GM19025 (cell line): ENCODE measurements at regions not wholly inside any gene's neighbourhood (a gene's known extent, or its start where the extent isn't known, plus 50 kb on each side); places are given as distances from the start of the nearest gene placed in this dataset.
"Not testable (repeated sequence)": the region's sequence is repeated elsewhere in the genome, so short reads cannot be mapped to it uniquely, and the experiment has no call there.

Experiments used
- ATAC-seq: cut with Tn5 transposase; IDR thresholded peaks from one replicate; pipeline ENCODE4 v1.9.1; 2021; ENCODE audit warnings: mild to moderate bottlenecking, low read depth, moderate library complexity; ENCODE audit not compliant: unreplicated experiment

DNA sequence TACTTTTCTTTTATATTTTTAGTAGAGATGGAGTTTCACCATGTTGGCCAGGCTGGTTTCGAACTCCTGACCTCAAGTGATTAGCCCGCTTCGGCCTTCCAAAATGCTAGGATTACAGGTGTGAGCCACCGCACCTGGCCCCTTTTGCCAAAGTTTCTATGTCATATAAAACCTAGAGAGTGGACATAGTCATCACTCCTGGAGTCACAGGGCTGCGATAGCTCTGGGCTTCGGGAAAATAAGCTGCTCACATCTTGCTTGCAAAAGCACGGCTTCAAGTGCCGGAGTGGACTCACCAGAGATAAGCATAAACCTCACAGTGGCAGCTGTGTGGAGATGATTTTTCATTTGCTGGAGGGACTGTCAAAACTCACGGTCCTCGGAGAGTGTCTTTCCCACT is 171.2 kb downstream of the TEX29 start:
- no peak for ATAC-seq

DNA sequence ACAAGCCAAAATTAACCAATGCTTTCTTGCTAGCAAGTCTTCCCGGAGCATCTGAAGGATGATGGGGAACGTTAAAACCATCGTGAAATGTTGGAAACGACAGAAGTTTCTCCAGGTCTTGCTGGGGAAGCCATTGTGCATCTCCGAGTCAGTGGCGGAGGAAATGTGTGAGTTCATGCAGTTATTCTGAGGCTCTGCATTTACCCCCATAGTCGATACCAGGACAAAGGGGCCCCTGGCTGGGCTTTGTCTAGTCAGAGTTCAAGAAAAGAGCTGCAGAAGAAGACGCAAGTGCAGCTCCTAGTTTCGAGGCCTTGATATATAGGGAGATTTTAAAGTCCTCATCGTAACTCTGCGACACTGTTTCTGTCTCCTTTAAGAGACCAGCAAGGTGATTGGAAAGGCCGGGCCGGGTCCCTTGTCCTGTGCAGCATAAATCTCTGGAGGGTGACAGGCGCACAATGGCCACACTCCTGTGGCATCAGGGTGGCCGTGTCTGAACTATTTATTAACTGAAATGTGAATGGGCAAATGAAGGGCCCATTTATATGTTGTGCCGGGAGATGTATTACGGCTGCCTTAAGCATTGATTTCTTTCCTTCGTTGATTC is 172.0 kb downstream of the TEX29 start:
- no peak for ATAC-seq

DNA sequence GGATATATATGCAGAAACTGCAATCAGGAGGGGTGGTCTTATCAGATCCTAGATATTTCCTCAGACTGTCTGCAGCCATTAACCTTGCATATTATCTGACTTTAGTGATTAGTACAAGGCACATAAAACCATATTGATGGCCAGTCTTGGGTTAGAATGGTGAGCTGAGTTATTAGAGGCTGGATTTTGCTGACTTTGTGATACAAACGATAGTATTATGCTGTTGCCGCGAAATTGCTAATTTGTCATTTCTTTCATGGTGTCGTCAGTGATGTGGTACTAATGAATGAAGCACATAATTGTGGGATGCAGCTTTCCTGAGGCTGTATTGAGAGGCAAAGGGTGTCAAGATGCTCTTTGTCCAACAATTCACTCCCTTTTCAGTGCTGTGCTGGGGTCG is 172.5 kb downstream of the TEX29 start:
- no peak for ATAC-seq

DNA sequence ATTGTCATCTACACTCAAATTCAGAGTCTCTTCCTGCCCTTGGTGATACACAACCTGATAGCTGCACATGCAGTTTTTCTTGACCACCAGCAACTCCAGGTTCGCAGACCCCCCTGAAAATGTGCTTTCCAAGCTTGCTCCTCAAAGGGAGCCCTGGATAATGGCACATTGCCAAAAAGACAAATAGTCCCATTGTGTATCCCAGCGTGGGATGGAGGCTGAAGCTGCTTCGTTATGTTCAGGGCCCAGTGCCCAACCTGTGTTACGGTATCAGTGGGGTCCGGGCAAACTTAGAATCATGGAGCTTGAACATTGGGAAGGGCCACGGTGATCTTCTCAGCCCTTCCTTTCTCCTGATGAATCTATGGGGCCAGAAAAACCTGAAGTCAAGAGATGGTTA is 173.0 kb downstream of the TEX29 start:
- ATAC-seq = no peak

DNA sequence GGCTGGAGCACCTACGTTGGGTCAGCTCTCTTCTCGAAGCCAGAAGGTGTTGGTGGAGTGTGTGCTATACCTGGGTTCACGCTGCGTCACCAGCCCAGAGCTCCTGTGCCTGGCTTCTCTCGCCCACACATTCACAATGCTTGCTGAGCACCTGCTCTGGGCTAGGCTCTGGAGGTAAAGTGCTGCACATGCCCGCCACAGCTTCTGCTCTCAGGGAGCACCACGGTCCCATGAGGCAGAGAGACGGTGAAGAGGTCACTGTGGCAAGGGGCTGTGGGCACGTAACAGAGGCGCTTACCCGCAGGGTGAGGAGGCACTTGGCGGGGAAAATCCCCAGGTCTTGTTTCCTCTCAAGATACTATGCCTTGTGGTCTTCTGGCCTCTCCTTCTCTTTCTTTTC is 174.2 kb downstream of the TEX29 start:
- no peak for ATAC-seq

DNA sequence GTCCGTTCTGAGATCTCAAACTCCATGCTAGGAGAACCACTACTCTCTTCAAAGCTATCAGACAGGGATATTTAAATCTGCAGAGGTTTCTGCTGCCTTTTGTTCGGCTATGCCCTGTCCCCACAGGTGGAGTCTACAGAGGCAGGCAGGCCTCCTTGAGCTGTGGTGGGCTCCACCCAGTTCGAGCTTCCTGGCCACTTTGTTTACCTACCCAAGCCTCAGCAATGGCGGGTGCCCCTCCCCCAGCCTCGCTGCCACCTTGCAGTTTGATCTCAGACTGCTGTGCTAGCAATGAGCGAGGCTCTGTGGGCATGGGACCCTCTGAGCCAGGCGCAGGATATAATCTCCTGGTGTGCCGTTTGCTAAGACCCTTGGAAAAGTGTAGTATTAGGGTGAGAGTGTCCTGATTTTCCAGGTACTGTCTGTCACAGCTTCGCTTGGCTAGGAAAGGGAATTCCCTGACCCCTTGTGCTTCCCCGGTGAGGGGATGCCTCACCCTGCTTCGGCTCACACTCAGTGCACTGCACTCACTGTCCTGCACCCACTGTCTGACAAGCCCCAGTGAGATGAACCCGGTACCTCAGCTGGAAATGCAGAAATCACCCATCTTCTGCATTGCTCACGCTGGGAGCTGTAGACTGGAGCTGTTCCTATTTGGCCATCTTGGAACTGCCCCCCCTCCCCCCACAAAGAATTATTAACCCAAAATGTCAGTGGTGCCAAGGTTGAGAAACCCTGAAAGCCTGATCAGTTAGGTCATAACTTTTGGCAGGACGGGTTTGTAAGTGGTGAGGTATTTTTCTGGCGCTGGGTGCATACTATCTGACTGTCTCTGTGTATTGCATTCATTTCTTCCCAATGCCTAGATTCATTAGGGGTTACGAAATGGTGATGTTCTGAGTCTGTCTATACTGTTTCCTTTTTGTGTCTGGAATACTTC is 181.4 kb downstream of the TEX29 start:
- not testable (repeated sequence) for ATAC-seq

DNA sequence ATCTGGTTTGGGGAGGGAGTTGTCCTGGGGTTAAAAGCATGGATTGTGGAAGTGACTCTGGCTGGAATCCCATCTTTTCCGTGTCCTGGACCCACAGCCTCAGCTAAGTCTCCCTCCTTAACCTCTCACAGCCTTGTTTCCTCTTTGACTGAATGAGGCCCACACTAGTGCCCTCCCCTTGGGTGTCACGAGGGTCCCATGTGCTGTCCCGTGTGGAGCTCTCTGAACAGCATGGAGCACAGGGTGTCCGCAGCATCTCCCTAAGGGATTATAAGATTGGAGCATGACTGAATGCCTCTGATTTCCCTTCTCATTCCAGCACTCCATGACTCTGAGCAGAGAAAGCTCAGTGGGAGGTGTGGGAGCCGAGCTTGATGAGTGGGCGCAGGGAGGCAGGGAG is 182.5 kb downstream of the TEX29 start:
- no peak for ATAC-seq

DNA sequence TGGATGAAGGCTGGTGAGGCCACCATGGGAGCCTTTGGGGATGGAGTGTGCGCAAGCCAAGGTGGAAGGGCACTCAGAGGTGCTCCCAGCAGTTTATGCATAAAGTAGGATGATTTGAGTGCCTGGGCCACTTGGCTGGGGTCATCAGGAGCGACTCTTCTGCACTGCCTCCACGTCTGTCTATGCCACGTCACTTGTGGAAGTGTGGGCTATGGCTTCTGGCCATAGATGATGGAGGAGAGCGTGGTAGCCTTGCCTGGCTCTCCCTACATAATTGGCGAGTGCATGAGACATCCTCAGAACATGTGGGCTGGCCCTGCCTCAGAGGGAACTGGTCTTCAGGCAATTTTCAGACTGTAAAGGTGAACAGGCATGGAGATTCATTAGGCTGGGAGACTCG is 182.9 kb downstream of the TEX29 start:
- no peak for ATAC-seq

DNA sequence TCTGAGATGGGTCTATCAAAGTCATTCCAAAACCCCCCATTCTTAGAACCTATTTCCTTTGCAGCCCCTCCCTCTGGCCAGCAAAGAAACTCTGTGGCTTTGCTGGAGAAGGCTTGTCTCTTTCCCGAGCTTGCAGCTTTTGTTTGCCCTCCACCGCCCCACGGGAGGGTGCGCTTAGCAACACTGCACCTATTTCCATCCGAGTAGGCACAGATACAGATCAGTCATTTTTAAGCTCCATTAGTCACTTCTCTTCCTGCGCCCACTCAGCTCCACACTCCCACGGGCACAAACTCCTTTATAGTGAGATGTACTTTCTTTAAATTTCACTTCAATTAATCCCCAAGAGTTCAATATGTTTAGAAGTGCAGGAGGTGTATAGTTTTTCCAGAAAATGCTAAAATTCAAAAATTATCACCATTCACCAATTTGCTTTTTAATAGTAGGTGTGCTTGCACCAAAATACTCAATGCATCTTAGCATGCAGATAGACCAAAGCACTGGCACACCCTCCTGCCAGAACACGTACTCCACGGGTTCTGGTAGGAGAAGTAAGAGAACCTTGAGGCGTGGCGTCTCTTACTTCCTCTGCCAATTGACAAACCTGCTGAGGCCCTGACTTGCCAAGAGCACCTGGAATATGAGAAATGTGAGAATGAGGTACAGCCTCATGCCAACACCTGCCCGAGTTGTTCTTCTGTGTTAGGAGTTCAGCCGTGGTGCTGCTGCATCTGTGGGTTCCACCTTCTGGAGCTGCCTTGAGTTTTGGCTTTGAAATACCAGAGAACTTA is 183.7 kb downstream of the TEX29 start:
- ATAC-seq = no peak

DNA sequence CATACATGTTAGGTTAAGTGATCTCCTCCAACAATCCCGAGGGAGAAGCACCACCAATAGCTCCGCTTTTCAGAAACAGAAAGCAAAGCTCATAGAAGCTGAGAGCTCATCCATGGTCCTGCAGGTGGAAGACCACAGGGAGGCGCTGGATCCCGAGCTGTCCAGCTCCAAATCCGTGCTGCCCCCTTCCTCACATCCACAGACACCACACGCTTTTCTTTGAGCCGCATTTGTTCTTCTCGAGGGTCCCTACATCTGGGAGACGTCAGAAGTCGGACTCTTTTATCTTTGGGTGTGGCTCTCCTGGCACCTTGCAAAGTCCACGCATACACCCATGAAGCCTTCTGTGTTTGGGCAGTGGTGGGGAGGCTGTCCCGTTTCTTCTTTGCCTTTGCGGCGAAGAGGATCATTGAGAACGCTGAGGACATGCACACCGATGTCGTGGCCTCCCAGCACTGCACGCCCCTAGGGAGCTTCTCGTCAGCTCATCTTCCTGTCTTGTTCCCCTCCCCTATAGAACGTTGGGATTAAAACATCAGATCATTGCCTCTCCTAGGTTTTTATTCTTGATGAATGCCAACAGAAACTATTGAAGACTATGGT is 184.8 kb downstream of the TEX29 start:
- ATAC-seq = no peak

DNA sequence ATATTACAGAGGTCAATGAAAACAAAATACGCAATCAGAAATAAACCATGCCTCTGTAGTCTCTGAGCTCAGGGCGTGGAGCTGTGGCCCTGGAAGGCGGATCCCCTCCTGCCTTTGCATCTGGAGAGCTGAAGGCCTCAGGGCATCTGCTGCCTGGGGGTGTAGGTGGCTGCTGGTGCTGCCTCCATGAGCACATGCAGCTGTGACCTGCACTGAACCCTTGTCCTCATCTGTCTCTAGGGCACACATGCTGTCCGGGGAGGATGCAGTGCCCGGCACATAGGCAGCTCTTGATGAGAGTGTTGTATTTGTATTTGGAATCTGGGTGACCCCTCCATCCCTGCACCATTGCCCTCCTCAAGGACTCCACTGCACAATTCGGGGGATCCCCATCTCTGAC is 185.7 kb downstream of the TEX29 start:
- no peak for ATAC-seq

DNA sequence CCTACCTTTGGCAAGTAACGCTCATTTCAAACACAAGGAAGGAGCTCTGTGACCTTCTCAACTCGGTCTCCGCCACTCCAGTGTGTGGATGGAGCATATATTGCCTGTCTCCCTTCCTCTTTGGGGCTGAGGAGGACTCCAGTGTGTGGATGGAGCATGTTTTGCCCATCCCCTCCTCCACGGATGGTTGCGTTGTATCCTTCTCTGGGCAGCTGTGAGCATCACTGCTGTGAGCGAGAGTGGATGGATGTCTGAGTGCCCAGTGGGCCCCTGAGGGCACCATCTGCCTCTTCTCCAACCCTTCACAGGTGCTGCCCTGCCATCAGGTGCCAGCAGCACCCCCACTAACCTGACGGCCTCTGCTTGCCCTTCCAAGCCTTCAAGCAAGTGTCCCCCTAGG is 186.2 kb downstream of the TEX29 start:
- no peak for ATAC-seq

DNA sequence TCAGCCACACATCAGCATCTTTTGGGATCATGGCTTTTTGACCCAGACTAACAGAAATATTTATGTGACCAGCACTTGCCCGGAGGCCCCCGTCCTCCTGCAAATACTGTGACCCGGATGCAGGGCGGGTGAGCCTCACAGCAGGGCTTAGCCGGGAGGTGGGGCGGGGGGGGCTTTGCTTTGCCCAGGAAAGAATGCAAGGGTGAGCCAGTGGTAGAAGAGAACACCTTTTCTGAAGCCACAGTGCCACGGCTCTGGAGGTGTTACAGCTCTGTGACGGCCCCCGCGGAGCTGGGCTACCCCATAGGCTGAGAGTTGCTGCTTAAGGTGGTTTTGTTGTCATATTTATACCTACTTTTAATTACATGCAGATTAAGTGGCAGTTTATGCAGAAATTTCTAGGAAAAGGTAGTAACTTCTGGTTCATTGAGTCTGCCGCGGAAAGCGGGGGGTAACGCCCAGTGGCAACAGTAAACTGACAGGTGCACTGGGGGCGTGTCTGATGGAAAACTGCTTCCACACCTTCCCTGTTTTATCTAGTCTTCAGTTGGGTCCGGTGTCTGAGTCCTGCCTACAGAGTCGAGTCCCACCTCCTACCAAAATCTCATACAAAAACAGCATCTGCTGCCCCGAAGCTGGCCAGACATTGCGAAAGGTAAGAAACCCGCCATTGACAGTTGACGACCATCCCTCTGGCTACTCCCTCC is 187.9 kb downstream of the TEX29 start:
- no peak for ATAC-seq

DNA sequence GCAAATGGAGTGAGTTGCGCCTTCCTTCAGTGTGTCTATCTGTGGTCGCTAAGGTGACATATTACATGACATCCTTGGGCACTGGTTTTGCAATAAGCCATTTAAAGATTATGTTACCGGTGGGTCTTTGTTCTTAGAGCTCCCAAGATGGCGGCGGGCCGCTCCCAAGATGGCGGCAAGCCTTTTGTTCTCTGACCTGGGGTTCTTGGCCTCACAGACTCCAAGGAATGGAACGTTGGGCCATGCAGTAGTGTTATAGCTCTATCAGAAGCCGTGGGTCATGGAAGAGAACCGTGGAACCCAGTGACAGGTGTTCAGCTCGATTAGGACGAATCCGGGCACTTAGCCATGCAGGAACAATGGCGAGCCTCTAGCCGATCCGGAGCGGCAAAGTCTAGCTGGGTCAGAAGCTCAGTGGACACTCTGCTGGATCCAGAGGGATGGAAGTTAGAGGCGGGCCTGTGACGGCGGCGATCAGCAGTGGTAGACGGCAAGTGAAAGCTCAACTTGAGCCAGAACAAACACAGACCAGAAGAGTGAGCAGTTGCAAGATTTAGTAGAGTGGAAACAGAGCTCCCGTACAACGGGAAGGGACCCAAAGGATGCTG is 188.6 kb downstream of the TEX29 start:
- no peak for ATAC-seq

DNA sequence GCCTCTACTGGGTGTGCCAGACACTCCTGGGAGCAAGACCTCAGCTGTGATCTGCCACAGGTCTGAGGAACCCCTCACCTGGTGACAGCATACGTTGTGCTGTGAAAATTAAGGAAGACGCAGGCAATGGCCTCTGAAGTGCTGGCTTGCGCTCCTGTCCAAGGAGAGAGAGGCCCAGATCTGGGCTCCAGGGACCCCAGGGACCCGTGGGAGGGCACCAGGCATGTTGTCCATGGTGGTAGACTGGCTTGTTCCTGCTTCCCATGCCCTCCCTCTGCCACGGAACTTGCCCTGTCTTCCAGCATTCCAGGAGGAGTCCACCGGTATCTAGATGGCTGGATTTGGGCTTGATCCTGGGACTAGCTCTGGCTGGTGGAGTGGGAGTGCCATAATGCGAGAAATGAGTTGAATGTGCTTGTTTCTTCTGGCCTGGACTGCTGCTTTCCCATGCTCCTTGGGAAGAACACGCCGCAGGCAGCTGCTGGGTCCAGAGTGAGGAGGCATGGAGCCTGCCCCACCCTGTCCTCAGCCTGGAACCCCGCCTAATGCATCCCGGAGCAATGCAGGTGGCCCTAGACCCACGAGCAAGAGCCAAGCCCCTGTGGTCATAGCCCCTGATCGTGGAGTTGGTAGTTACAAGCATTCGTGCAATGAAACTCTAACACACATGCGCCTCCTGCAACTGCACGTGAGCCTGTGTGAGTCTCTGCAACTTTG is 190.2 kb downstream of the TEX29 start:
- no peak for ATAC-seq

DNA sequence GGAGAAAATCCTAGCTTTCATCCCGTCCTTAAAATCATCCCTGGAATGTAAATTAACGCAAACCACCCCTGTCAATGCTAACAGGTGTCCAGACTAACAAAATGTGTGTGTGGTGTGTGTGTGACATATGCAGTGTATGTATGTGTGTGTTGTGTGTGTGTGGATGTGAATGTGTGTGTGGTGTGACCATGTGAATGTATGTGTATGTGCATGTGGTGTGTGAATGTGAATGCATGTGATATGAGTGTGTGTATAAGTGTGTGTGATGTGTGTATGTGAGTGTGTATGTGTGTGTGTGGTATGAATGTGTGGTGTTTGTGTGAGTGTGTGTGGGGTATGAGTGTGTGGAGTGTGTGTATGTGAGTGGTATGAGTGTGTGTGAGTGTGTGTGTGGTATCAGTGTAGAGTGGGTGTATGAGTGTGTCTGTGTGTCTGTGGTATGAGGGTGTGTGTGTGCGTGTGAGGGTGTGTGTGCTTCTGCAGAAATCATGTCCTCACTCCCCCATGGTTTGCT is 190.8 kb downstream of the TEX29 start:
- no peak for ATAC-seq

DNA sequence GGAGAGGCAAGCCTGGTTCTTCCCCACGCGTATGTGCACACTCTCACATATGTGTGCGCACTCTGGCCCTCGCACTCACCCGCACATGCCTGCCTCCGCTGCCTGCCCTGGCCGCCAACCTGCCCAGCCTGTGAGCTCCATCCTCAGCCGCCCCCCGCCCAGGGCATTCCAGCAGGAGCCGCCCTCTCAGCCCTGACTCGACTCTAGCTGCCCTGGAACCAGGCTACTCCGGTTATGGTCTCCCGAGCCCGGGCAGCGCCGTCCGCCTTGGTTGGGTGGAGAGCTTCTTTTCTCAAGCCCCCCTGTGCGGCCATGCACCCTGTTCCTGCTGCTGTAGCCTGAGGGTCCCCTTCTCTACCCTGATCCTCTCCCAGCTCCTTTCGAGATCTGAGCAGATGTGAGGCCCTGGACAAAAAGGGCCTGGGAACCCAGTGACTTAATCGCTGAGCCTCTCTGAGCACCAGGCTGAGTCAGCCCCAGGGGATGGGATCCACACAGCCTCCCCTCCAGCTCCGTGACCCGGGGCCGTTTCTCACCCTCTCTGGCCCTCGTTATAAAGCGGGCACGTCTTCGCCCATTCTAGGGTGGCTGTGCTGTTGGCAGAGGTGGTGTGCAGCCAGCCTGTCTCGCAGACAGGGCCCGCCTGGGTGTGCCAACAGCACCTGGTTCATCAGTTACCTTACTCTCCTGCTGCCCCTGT is 191.5 kb downstream of the TEX29 start:
- no peak for ATAC-seq

DNA sequence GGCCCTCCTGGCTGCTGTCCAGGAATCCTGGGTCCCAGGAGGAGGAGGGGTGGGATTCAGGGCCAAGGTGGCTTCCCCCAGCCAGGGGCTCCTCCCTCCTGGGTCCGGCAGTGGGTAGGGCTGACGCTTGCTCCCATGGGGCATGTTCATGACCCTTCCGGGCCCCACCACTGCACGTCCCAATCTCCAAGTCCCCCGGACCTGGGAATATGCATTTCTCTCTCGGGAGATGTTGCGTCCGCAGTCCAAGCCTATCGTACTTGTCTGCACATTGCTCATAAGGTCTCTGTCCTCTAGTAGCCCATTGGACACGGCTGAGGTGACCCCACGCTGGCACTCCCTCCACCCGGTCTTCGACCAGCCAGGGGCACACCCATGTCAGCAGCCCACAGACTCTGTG is 192.3 kb downstream of the TEX29 start:
- ATAC-seq = no peak
